Upper lobe of left lung (tissue), 6 donors: ENCODE measurements at regions not wholly inside any gene's neighbourhood (a gene's known extent, or its start where the extent isn't known, plus 50 kb on each side); places are given as distances from the start of the nearest gene placed in this dataset.
A peak's percentile ranks its signal among the peaks of the same experiment; 100 is the strongest.

Source experiments
- ATAC-seq, 2 donors: fragments of 200-7000 bp; cut with Tn5 transposase; one replicate each; pipeline ENCODE4 v1.9.1; 2022; ENCODE audit warnings: mild to moderate bottlenecking in 2 of 2, moderate library complexity in 2 of 2; ENCODE audit not compliant: low FRiP score in 2 of 2
- DNase-seq, 2 donors: peaks; one replicate each; pipeline ENCODE4 v3.0.0-alpha.2; 2019 to 2020
- H3K27ac ChIP-seq, 4 donors: fragments of 200-600 bp; sonication (generic); one replicate each; pipeline ENCODE4 v1.5.1; 2016 to 2019
- H3K27me3 ChIP-seq, 4 donors: fragments of 200-600 bp; sonication (generic); one replicate each; pipeline ENCODE4 v1.5.1; 2017 to 2019
- H3K36me3 ChIP-seq, 4 donors: fragments of 200-600 bp; sonication (generic); one replicate each; pipeline ENCODE4 v1.5.1; 2016 to 2019
- H3K4me1 ChIP-seq, 4 donors: fragments of 200-600 bp; sonication (generic); one replicate each; pipeline ENCODE4 v1.5.1; 2018 to 2019
- H3K4me3 ChIP-seq, 4 donors: fragments of 200-600 bp; sonication (generic); one replicate each; pipeline ENCODE4 v1.5.1; 2017 to 2019; ENCODE audit warnings: mild to moderate bottlenecking in 2 of 4, moderate library complexity in 1 of 4
- H3K9me3 ChIP-seq, 4 donors: fragments of 200-600 bp; sonication (generic); one replicate each; pipeline ENCODE4 v1.5.1; 2018 to 2019
- CTCF ChIP-seq, 6 experiments: fragments of 450-650 bp in 4 of 6; fragments of 200-600 bp in 2 of 6; sonication (generic) in 2 of 6; IDR thresholded peaks; one replicate each; pipeline ENCODE4 v1.5.1; 2016 to 2019; ENCODE audit warnings: antibody characterized with exemption in 6 of 6
- EP300 ChIP-seq, 4 donors: sonication (generic); formaldehyde crosslinking; IDR thresholded peaks; one replicate each; pipeline ENCODE4 v1.5.1; 2017; ENCODE audit warnings: antibody characterized with exemption in 4 of 4, control low read depth in 2 of 4
- POLR2A ChIP-seq, 4 donors: fragments of 450-650 bp; IDR thresholded peaks; one replicate each; pipeline ENCODE4 v1.5.1; 2016 to 2017; ENCODE audit warnings: antibody characterized with exemption in 4 of 4, mild to moderate bottlenecking in 2 of 4
- POLR2AphosphoS5 ChIP-seq, 2 donors: sonication (generic); formaldehyde crosslinking; IDR thresholded peaks; one replicate each; pipeline ENCODE4 v1.5.1; 2017; ENCODE audit warnings: antibody characterized with exemption in 2 of 2
- WGBS, 2 donors: methylation state at CpG; one replicate each; pipeline ENCODE4 v1.1.5; 2017 to 2018; 5-methylcytosine and 5-hydroxymethylcytosine counted together
- donor health status: DM: no; HTN: no; CAD: no; lungs with moderate emphysema.
- donor health status: DM: no; HTN: yes; CAD: no; lungs with severe emphysema.

GRCh38 chr13:62137629-62138405, 722.2 kb upstream of the PCDH20 start:
- no peak for DNase-seq
- Histone ChIP-seq H3K27ac (no peak overlapping the region), H3K9me3 (peaks cover 0 to 6% (median 0%) of the 10 kb centered on the region in 4 donors), H3K4me3 (no peak overlapping the region), H3K36me3 (no peaks in the 10 kb centered on the region), H3K4me1 (no peaks in the 10 kb centered on the region), H3K27me3 (no peaks in the 10 kb centered on the region)
- TF ChIP-seq EP300 (IDR thresholded peaks at IDR 0.05) (no peak), POLR2AphosphoS5 (IDR thresholded peaks at IDR 0.05) (no peak), POLR2A (IDR thresholded peaks at IDR 0.05) (no peak), CTCF (IDR thresholded peaks at IDR 0.05) (no peak)
- ATAC-seq, result peak in 1 of 2 donors; percentile 10
- 67 to 90% methylated on average over 2 of the region's 2 CpGs for WGBS, 2 donors

DNA sequence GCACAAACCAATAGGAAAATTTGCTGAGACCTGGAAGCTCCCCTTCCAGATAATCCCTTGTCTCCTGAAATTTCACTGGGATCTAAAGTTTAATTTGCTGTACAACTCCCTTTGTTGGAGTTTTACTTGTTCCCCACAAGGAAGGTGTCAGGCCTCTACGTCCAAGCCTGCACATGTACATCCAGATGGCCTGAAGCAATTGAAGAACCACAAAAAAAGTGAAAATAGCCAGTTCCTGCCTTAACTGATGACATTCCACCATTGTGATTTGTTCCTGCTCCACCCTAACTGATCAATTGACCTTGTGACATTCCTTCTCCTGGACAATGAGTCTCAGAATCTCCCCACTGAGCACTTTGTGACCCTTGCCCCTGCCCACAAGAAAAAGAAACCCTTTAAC, 716.0 kb upstream of the PCDH20 start:
- no peak for ATAC-seq
- no peaks in the 10 kb centered on the region for H3K36me3 ChIP-seq
- TF ChIP-seq CTCF (IDR thresholded peaks at IDR 0.05), result no peak
- no peak for TF ChIP-seq POLR2A (IDR thresholded peaks at IDR 0.05)
- TF ChIP-seq POLR2AphosphoS5 (IDR thresholded peaks at IDR 0.05), result no peak
- TF ChIP-seq EP300 (IDR thresholded peaks at IDR 0.05), result no peak
- H3K4me1 ChIP-seq, result no peaks in the 10 kb centered on the region
- no peaks in the 10 kb centered on the region for H3K9me3 ChIP-seq
- no peak overlapping the region for H3K27ac ChIP-seq
- no peak for DNase-seq
- H3K4me3 ChIP-seq, result no peak overlapping the region
- WGBS, 2 donors, result 29 to 53% methylated on average over 1 of the region's 1 CpG
- H3K27me3 ChIP-seq, result no peaks in the 10 kb centered on the region

DNA sequence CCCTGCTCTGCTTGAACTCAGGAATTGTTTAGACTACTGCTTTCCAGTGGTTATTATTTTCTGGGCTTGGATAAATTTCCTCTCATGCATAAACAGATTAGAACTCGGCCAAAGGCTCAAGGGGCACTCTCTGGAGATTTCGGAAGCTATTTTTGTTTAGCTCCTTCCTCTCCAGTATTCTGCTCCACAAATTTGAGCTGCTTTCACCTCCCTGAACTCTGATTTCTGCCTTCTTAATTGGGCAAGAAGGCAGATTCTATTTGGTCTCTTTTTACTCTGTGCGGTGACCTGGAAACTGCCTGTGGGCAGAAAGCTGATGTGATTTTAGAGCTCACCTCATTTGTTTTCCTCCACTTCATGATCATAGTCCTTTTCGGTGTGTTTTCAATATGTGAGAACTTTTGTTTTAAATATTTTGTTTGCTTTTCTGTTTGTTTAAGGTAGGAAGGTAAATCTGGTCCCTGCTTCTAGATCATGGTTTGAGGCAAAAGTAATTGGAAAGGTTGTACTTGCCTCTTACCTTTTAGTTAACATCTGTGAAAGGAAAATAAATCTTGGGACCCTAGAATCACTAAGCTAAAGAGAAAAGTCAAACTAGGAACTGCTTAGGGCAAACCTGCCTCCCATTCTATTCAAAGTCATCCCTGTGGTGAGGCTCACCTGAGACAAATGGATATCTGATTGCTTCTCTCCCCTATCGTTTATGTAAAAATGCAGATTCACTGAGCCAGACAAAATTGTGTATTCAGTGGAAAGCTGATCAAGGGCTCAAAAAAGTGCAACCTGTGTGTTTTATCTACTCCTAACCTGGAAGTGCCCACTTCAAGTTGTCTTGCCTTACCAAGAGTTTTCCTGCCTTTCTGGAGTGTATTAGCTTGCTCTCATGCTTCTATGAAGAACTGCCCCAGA, 714.7 kb upstream of the PCDH20 start:
- 57 to 72% methylated on average over 5 of the region's 5 CpGs for WGBS, 2 donors

DNA sequence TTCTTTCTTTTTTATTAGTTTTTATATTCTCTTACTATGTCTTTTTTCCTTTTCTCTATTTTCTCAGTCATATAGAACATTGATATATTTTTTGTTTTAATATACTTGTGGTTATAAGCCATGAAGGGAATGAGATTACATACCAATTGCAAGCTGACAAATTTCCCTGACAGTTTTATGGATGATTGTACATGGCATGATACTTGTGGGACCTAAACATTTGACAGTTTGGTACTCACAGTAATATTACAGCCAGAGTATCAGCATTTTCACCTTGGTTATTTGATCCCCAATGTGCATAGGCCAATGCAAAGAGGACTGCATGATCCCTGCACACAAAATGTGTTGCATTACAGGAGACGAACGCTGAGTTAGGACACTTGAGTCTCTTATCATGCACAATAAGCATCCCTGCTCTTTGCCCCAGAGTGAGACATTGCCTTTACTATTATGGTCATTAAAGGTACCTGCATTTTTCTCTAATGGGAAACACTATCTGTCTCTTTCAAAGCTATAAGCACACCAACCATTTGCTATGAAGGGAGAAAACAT, 713.4 kb upstream of the PCDH20 start:
- ATAC-seq, result no peak
- no peaks in the 10 kb centered on the region for H3K4me1 ChIP-seq
- no peaks in the 10 kb centered on the region for H3K36me3 ChIP-seq
- no peak overlapping the region for H3K4me3 ChIP-seq
- TF ChIP-seq POLR2AphosphoS5 (IDR thresholded peaks at IDR 0.05), result no peak
- H3K9me3 ChIP-seq, result no peaks in the 10 kb centered on the region
- no peaks in the 10 kb centered on the region for H3K27me3 ChIP-seq
- no peak for DNase-seq
- 68 to 69% methylated on average over 2 of the region's 2 CpGs for WGBS, 2 donors
- no peak overlapping the region for H3K27ac ChIP-seq

More for the DNA sequence above, 714.7 kb upstream of the PCDH20 start:
- Histone ChIP-seq H3K4me3 (no peak overlapping the region), H3K9me3 (no peaks in the 10 kb centered on the region), H3K27me3 (no peaks in the 10 kb centered on the region), H3K27ac (no peak overlapping the region), H3K4me1 (no peaks in the 10 kb centered on the region), H3K36me3 (no peaks in the 10 kb centered on the region)
- no peak for ATAC-seq
- no peak for DNase-seq
- TF ChIP-seq CTCF (IDR thresholded peaks at IDR 0.05) (no peak), POLR2AphosphoS5 (IDR thresholded peaks at IDR 0.05) (no peak), EP300 (IDR thresholded peaks at IDR 0.05) (no peak), POLR2A (IDR thresholded peaks at IDR 0.05) (no peak)

DNA sequence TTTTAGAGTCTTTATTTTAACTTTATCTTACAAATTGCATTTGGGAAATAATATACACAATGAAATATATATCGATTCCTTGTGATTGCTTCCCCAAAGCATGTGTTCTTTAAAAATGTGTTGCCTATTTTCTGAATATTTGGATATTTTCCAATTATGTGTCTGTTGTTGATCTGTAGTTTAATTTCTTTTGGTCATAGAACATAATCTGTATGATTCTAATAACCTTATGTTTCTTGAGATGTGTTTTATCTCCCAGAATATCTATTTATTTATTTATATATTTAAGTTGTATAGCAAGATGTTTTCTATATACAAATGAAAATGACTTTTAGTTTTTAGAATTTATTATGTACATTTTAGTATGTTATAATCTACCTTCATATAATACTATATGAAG, 710.8 kb upstream of the PCDH20 start:
- TF ChIP-seq CTCF (IDR thresholded peaks at IDR 0.05) (no peak), POLR2A (IDR thresholded peaks at IDR 0.05) (no peak), EP300 (IDR thresholded peaks at IDR 0.05) (no peak), POLR2AphosphoS5 (IDR thresholded peaks at IDR 0.05) (no peak)
- ATAC-seq, result no peak

More for the DNA sequence above, 710.8 kb upstream of the PCDH20 start:
- no peak overlapping the region for H3K27ac ChIP-seq
- no peaks in the 10 kb centered on the region for H3K4me1 ChIP-seq
- H3K27me3 ChIP-seq, result no peaks in the 10 kb centered on the region
- no peaks in the 10 kb centered on the region for H3K36me3 ChIP-seq
- no peak for DNase-seq
- no peaks in the 10 kb centered on the region for H3K9me3 ChIP-seq
- 91 to 95% methylated on average over 1 of the region's 1 CpG for WGBS, 2 donors
- no peak overlapping the region for H3K4me3 ChIP-seq
